T47D (cell line): ENCODE measurements at regions not wholly inside any gene's neighbourhood (a gene's known extent, or its start where the extent isn't known, plus 50 kb on each side); places are given as distances from the start of the nearest gene placed in this dataset.

ENCODE experiments used
- DNase-seq, 2 experiments: peaks; one replicate each; pipeline versions ENCODE4 v3.0.0 to v3.0.0-alpha.2; 2011 to 2012; ENCODE audit warnings: low read depth in 1 of 2, low spot score in 1 of 2
- JUND ChIP-seq: IDR thresholded peaks from 2 replicates; pipeline ENCODE4 v1.6.1; 2012; ENCODE audit warnings: low read depth
- in situ Hi-C: cut with HindIII; loops from 2 replicates; pipeline ENCODE4 v1.10.0; 2016; ENCODE audit warnings: low sequenced_read_pairs, low pct_unique_long_range_greater_than_20kb

DNA sequence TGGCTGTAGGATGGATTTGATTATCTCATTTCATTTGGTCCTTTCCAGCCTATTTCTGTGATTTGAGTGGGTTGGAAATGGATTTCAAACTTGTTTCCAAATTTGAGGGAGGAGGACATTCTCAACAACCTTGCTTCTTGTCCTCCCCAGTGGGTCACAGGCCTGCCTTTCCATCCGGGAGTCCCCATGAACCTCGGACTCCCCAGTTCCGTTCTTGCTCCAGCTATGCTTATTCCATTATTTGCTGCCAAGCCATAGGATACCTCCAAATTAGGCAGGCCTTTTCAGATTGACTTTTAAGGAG lies 97.8 kb downstream of the DUSP10 start:
- DNase-seq, result no peak
- in situ Hi-C loops, result no loop called here
- TF ChIP-seq JUND, result no peak

DNA sequence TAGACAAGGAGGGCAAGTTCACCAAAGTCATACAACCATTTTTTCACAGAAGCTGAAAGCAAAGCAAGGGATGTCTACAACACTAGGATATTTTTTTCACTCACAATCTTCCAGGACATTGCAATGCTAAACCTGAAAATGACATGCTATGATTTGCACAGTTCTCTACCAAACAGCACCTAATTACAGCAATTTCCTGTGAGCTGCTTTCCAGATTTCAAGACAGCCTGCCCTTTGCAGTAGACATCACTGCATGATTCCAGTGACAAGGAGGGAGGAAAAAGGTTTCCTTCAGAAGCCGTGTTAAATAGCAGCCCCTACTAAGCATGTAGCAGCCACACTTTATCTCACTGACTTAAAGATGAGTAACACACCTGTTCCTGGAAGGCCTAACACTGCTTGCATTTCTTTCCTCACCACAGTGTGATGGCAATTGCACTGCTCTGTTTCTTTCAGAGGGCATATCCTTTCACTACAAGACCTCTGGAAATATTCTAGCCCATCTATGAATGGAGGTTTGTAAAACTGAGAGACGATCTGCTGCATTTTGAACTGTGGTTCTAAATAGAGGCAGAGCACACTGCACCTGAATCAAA lies 97.1 kb downstream of the DUSP10 start:
- in situ Hi-C loops, result no loop called here
- DNase-seq, result no peak
- no peak for TF ChIP-seq JUND

DNA sequence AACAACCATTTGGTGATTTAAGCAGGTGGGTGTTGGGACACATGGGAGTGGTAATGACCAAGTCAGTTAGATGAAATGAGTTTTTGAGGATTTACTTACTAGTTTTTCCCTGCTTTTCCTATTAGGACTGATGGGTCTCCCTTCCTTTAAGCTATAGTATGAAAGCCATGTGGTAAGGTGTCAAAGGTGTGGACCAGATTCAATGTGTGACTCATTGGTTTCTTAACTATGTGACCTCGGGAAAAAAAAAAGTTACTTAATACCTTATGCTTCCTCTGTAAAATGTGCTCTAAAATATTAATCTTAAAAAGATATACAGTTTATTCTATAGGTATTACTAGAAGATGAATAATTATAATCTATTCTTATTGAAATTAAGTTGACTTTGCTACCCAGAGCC lies 93.7 kb downstream of the DUSP10 start:
- TF ChIP-seq JUND, result no peak
- DNase-seq, result no peak
- in situ Hi-C loops, result no loop called here
